ENCODE measurements at regions not wholly inside any gene's neighbourhood (a gene's known extent, or its start where the extent isn't known, plus 50 kb on each side); places are given as distances from the start of the nearest gene placed in this dataset.

DNA sequence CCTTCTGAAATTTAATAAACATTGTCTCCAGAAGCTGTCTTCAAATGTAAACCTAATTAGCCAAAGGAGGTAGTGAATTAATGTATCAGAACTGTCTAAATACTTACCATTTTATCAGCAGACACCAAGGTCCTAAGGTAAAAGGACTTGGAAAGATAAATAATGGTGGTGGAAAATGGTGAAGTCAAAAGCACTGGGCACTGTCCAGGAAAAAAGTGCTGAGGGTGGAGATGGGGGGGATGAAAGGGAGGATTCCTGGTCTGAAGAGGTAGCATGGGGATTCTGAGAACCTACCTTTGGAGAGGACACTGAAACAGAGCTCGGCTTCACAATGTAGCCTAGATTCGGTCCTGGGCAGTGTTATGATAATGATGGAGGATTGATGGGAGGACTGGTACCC is 149.0 kb upstream of the DPH6 start:
- Histone ChIP-seq H3K9ac (ENCODE audit: low read depth, low read length) (no peak overlapping the region), H3K36me3 (ENCODE audit: insufficient read depth, low read length) (no peaks in the 10 kb centered on the region), H3K4me1 (ENCODE audit: insufficient read depth, low read length) (no peaks in the 10 kb centered on the region), H3K27ac (ENCODE audit: low read length) (no peak overlapping the region), H3K27me3 (ENCODE audit: insufficient read depth, low read length, poor library complexity) (no peaks in the 10 kb centered on the region), H3K4me2 (ENCODE audit: insufficient read depth, low read length) (no peak overlapping the region), H3K79me2 (ENCODE audit: insufficient read depth, low read length) (no peaks in the 10 kb centered on the region), H2AFZ (ENCODE audit: low read depth, low read length) (no peak overlapping the region), H3K4me3 (ENCODE audit: low read depth in 1 of 2, low read length in 2 of 2) (no peak overlapping the region), H4K20me1 (ENCODE audit: insufficient read depth, low read length) (no peaks in the 10 kb centered on the region), H3K9me3 (ENCODE audit: insufficient read depth, low read length, severe bottlenecking) (no peaks in the 10 kb centered on the region)
- no peak for TF ChIP-seq EZH2 (IDR thresholded peaks at IDR 0.05; ENCODE audit: borderline replicate concordance, low read depth, low read length, severe bottlenecking)
- TF ChIP-seq, protein P1, sequence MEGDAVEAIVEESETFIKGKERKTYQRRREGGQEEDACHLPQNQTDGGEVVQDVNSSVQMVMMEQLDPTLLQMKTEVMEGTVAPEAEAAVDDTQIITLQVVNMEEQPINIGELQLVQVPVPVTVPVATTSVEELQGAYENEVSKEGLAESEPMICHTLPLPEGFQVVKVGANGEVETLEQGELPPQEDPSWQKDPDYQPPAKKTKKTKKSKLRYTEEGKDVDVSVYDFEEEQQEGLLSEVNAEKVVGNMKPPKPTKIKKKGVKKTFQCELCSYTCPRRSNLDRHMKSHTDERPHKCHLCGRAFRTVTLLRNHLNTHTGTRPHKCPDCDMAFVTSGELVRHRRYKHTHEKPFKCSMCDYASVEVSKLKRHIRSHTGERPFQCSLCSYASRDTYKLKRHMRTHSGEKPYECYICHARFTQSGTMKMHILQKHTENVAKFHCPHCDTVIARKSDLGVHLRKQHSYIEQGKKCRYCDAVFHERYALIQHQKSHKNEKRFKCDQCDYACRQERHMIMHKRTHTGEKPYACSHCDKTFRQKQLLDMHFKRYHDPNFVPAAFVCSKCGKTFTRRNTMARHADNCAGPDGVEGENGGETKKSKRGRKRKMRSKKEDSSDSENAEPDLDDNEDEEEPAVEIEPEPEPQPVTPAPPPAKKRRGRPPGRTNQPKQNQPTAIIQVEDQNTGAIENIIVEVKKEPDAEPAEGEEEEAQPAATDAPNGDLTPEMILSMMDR (IDR thresholded peaks at IDR 0.05; ENCODE audit: borderline replicate concordance, extremely low read depth, low read length, poor library complexity, severe bottlenecking), result no peak
- ATAC-seq (ENCODE audit: insufficient read depth, low read depth), result no peak
- no peak for DNase-seq

GRCh38 chr15:35696767-35697231 is 150.8 kb upstream of the DPH6 start:
- DNase-seq, result no peak
- ATAC-seq (ENCODE audit: insufficient read depth, low read depth), result no peak

DNA sequence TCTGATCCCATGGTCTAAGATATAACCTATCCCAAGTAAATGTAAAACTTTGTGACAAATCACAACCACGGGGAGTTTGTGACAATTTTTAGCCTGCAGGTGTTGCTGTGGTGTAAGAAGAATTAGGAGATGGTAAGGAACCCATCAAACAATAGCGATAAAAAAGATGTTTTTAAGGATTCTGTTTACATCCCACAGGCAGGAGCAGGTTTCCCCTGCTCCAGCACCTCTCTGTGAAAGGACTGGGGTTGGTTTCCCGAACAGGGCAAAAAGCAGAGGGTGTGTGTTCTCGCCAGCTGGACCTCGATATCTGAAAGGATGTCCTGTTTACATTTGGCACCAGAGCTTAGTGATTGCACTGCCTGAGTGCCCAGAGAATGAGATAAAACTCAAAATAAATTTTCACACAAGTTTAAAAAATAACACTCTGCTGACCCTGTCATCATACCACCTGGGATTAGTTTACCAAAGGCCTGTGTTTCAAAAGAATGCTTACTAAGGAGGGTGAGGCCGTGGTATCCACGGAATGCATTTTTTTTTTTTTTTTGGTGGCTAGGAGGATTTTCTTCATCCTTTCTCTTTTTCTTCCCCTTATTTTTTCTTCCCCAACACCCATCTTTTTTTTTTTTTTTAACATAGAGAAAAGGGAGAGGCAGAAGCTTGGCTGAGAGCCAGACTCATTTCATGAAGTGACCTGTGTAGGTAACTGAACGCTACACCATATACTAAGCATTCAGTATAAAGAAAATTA is 151.8 kb upstream of the DPH6 start:
- no peaks in the 10 kb centered on the region for H3K9me3 ChIP-seq (ENCODE audit: insufficient read depth, low read length, severe bottlenecking)
- H2AFZ ChIP-seq (ENCODE audit: low read depth, low read length), result no peak overlapping the region
- H4K20me1 ChIP-seq (ENCODE audit: insufficient read depth, low read length), result no peaks in the 10 kb centered on the region
- no peak for DNase-seq
- H3K27ac ChIP-seq (ENCODE audit: low read length), result no peak overlapping the region
- no peaks in the 10 kb centered on the region for H3K27me3 ChIP-seq (ENCODE audit: insufficient read depth, low read length, poor library complexity)
- no peak overlapping the region for H3K4me3 ChIP-seq (ENCODE audit: low read depth in 1 of 2, low read length in 2 of 2)
- H3K36me3 ChIP-seq (ENCODE audit: insufficient read depth, low read length), result no peaks in the 10 kb centered on the region
- TF ChIP-seq, protein P1 (IDR thresholded peaks at IDR 0.05; ENCODE audit: borderline replicate concordance, extremely low read depth, low read length, poor library complexity, severe bottlenecking), result no peak
- TF ChIP-seq EZH2 (IDR thresholded peaks at IDR 0.05; ENCODE audit: borderline replicate concordance, low read depth, low read length, severe bottlenecking), result no peak
- no peak overlapping the region for H3K9ac ChIP-seq (ENCODE audit: low read depth, low read length)
- no peaks in the 10 kb centered on the region for H3K79me2 ChIP-seq (ENCODE audit: insufficient read depth, low read length)
- no peak overlapping the region for H3K4me2 ChIP-seq (ENCODE audit: insufficient read depth, low read length)
- no peak for ATAC-seq (ENCODE audit: insufficient read depth, low read depth)
- no peaks in the 10 kb centered on the region for H3K4me1 ChIP-seq (ENCODE audit: insufficient read depth, low read length)

More at GRCh38 chr15:35696767-35697231, 150.8 kb upstream of the DPH6 start:
- no peaks in the 10 kb centered on the region for H3K9me3 ChIP-seq (ENCODE audit: insufficient read depth, low read length, severe bottlenecking)
- TF ChIP-seq, protein P1 (IDR thresholded peaks at IDR 0.05; ENCODE audit: borderline replicate concordance, extremely low read depth, low read length, poor library complexity, severe bottlenecking), result no peak
- TF ChIP-seq EZH2 (IDR thresholded peaks at IDR 0.05; ENCODE audit: borderline replicate concordance, low read depth, low read length, severe bottlenecking), result no peak
- H4K20me1 ChIP-seq (ENCODE audit: insufficient read depth, low read length), result no peaks in the 10 kb centered on the region
- H2AFZ ChIP-seq (ENCODE audit: low read depth, low read length), result no peak overlapping the region
- no peak overlapping the region for H3K9ac ChIP-seq (ENCODE audit: low read depth, low read length)
- no peak overlapping the region for H3K4me2 ChIP-seq (ENCODE audit: insufficient read depth, low read length)
- H3K79me2 ChIP-seq (ENCODE audit: insufficient read depth, low read length), result no peaks in the 10 kb centered on the region
- H3K36me3 ChIP-seq (ENCODE audit: insufficient read depth, low read length), result no peaks in the 10 kb centered on the region
- no peak overlapping the region for H3K4me3 ChIP-seq (ENCODE audit: low read depth in 1 of 2, low read length in 2 of 2)
- H3K27me3 ChIP-seq (ENCODE audit: insufficient read depth, low read length, poor library complexity), result no peaks in the 10 kb centered on the region
- no peak overlapping the region for H3K27ac ChIP-seq (ENCODE audit: low read length)
- H3K4me1 ChIP-seq (ENCODE audit: insufficient read depth, low read length), result no peaks in the 10 kb centered on the region

Measured in DND-41 (cell line).